Activated CD4-positive, alpha-beta T cell treated with anti-CD3 and anti-CD28 coated beads, Interleukin-10, Interleukin-2, amounts not matched to agents 100 ng/mL and 50 ng/mL, durations not matched to agents 16 hours and 8 hours (primary cell): ENCODE measurements at regions not wholly inside any gene's neighbourhood (a gene's known extent, or its start where the extent isn't known, plus 50 kb on each side); places are given as distances from the start of the nearest gene placed in this dataset.
A peak's percentile ranks its signal among the peaks of the same experiment; 100 is the strongest.

Experiments
- DNase-seq: peaks from one replicate; pipeline ENCODE4 v3.0.0-alpha.2; 2020

DNA sequence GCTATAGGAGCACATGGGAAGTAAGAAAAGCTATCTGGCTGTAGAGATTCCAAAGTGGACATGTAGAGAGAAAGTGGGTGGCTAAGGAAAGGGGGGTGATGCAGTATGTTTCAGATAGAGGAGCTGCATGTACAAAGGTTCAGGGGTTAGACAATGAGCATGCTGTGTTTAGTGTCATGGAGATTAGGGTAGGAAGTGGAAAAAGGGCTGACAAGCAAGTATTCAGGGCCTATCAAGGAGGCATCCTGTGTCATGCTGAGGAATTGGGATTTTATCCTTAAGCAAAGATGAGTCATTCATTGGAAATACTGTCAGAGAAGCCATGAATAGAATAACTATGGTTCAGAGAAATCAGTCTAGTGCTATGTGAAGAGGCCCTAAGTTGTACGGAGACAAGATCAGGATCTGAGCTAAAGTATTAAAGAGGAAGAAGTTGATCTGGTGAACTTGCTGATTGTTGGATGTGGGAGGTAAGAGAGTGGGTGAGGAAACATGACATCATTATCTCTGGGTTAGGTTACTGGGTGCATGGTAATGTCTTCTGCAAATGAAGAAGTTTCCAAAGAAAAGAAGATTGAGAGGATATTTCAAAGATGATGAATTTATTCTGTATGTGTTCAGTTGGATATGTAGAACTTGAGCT is 176.7 kb upstream of the GOLIM4 start:
- DNase-seq: no peak

DNA sequence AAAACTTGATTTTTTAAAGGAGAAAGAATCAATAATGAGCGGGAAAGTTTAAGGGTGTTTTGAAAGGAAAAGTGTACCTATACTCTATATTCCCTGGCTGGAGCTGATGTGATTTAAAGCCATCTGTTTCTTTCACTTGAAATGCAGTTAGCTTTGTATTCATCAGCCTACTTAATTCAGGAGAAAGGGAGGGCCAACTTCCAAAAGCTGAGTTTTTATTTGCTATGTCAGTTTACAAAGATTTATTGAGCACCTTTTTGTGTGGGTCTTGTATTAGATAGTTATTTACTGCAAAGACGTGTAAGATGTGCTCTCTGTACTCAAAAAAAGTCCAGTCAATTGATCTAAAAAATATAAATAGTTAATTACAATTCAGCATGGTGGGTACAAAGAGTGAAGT is 176.2 kb upstream of the GOLIM4 start:
- no peak for DNase-seq

DNA sequence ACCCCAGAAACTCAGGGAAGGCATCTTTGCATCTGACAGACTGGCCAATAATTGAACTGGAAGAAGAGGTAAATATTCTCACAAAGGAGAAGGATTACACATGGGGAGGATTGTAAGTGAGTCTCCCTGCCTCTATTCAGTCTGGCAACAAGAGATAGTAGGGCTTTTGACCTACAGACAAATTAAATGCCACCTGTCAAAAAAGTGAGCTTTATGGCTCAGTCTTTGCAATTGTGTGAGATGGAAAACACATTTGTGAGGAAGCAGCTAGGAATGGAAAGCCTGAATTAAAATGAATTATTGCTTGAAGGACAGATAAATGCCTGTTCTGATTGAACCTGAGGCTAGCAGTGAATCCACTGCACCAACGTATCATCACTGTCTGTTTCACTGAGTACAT is 173.3 kb upstream of the GOLIM4 start:
- DNase-seq: no peak

DNA sequence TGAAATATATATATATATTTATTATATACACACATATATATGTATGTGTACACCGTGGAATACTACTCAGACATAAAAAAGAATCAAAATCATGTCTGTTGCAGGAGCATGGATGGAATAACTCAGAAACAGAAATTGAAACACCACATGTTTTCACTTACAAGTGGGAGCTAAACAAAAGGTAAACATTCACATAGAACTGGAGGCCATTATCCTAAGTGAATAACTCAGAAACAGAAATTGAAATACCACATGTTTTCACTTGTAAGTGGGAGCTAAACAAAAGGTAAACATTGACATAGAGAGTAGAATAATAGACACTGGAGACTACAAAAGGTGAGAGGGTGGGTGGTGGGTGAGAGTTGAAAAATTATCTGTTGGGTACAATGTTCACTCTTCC is 171.5 kb upstream of the GOLIM4 start:
- DNase-seq: no peak

DNA sequence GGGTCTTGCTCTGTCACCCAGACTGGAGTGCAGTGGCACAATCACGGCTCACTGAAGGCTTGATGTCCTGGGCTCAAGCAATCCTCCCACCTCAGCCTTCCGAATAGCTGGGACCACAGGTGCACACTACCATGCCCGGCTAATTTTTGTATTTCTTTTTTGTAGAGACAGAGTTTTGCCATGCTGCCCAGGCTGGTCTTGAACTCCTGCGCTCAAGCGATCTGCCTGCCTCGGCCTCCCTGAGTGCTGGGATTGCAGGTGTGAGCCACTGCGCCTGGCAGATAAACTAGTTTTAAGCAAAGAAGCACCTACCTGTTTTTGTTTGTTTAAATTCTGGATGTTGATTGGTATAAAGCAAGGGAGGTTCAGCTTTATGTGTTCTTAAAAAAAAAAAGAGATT is 170.6 kb upstream of the GOLIM4 start:
- no peak for DNase-seq

DNA sequence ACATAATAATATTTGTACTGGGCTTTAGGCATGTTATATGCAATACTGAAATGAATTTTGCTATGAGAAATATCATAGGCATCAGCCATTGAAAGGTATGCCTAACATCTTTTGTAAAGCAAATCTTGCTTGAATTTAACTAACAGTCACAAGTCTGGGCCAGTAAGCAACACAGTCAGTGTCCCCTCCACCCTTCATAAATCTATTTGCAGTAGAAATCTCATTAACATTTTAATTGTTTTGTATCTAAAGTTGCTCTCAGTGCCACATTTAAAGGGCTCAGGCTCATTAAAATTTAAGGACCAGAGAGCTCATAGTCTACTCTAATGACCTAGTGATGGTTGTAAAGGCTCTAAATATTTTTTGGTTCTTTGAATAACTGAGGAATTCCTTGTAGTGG is 167.2 kb upstream of the GOLIM4 start:
- DNase-seq: no peak

DNA sequence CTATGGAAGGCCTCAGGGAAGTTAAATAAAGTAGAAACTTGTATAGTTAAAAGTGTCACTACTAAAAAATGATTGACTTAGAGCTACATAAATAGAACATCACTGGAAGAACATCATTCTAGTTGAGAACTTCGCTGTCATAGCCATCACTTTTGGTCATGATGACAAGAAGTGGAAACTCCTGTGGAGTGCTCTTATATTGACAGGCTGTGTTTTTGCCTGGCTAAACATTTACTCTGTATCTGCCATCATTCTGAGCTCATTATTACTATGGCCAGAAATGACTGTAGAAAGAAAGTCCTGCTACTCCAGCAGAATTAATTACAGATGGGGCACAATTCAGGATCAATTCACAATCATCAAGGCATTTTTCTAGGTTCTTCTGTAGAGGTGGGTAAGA is 165.1 kb upstream of the GOLIM4 start:
- no peak for DNase-seq

DNA sequence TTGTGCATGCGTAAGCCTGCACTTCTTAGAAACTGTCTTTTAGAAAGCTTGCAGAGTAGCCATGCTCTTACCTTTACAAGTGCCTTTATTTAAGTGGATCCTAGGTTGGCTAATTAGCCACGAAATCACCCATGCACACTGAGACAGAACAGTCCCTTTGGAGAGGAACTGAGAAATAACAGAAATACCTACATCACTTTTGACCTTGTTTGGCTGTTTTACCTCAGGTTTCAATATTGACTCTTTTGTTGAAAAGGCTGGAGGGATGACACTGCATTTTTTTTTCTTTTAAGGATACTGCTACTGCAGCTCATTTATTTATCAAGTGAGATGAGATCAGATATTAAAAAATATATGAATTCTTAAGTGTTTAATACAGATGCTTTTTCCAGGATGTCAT is 155.6 kb upstream of the GOLIM4 start:
- peak; percentile 4 for DNase-seq

DNA sequence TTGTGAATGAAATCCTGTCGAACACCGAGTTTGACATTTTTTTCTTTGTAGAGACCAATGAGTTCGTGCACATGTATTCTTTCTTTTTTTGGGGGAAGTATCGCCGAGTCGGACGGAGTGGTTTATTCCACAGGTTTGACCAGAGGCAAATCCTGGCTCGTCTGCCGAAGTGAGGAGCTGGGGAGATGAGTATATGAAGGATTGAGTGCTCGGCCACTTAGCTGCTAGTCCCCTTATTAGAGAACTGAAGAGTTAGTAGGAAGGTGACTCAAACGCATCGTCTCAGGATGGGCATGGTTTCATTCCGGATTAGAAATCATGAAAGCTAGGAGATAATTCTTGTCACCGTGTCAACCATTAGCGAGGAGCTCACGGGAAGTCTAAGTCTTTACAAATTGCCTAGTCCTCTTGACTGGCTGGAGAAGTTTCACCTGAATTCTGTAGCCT is 154.7 kb upstream of the GOLIM4 start:
- peak; percentile 1 for DNase-seq

DNA sequence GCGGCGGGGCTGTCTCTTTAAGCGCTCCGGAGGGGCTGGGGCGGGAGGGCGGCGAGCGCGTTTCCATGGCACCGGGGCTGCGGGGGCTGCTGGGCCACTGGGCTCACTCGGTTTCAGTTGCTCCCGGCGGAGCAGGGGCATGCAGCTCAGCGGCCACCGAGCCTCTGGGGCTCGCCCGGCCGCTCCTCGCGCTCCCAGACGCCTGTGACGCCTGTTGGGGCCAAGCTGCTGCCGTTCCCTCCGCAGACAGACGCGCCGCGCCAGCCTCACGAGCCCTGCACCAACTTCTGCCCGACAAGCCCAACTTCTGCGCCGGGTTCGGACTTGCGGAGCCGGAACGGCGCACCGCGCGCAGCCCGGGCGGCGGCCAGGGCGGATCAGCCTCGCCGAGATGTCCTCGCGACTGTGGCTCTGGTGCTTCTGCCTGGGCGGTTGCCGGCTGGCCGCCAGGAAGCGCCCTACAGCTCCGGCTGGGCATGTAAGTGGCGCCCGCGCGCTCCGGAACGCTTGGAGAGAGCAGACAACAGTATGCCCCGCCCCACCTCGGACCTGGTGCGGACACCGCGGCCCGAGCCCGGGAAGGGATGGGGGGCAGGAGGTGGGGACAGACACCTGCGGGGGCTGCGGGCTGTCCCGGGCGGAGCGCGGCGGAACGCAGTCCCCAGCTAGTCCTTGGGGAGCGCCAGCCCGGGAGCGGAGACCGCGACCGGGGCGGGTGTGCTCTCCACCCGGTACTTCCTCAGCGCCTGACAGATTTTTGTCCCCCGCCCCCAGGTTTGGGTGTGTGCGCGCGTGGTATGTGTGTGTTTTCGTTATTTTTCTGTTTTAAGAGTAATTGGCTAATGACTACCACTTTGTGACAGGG is 154.1 kb upstream of the GOLIM4 start:
- peak; percentile 44 for DNase-seq

DNA sequence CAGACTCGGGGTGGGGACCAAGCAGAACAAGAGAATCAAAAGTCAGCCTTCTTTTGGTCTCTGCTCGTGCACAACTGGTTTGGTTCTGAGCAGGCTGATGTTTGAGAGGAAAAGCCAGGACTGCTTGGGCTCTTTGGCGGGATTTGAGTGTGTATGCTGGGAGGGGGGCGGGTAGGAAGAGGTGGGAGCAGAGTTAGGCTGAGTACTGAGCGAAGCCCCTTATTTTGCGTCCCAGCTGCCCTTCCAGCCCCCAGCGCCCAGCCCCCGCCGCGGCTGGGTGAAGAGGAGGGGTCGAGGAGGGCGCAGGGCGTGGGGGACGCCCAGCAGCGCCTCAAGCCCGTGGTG is 153.5 kb upstream of the GOLIM4 start:
- DNase-seq: no peak

DNA sequence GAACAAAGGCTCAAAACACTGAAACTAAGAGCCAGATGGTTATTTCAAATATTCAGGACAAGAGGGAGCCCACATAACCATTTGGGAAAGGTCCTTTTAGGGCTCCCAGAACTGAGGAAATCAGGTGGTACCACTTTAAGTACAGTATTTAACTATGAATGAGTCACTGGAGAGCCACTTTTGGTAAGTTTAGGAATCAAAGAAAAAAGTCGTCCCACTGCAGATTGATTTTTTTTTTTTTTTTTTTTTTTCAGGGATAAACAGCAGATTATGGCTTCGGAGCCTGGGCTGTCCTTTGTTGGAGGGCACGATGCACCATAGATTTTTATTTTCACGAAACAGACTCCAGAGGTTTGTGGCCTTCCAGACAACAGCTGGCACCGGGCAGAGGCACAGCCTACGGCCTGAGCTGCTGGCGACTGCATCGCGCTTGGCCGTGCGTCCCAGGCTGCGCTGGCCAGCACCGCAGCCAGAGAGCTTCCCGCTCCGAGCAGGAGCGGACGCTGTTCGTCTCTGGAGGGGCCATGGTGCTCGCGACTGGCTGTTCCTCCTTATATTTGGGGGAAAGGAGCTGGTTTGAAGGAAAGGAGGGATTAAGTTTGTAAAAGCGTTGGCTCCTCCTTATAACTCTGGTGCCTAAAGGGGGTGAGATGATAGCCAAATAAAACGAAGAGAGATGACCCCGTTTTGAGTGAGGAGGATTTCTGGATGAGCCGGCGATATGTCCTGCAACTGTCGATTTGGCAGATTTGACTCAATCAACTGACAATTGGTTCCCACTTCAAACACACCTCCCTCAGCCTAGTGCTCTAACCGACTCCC is 152.9 kb upstream of the GOLIM4 start:
- DNase-seq: peak; percentile 34

DNA sequence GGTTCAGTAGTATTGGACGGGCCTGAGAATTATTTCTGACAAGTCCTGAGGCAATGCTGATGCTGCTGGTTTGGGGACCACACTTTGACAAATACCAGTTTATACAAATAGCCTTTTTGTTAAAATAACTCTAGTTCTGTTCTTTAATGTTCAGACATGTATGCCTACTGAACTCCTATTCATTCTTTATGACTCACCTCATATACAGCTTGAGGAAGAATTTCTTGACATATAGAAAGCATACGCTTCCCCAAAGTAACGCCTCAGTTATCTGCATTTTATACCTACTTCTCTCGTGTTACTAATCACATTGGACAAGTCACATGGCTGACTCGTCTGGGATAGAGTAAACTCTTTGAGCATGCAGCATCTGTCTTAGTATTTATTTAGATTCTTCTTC is 145.4 kb upstream of the GOLIM4 start:
- DNase-seq: no peak

DNA sequence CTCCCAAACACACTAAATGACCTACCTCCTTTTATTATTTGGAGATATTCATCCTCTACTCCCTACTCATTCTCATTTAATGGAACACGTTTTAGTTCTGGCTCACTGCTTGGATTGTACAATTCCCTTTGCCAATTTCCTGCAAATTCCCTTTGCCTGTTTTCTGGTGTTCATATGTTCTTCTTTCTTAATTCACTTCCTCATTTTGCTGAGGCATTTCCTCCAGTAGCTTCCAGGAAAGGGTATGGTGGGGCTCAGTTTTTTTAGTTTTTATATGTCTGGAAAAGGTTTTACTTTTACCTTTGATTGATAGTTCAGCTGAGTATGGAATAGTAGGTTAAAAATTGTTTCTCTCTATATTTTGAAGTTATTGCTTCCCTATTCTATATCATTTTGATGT is 143.6 kb upstream of the GOLIM4 start:
- no peak for DNase-seq

DNA sequence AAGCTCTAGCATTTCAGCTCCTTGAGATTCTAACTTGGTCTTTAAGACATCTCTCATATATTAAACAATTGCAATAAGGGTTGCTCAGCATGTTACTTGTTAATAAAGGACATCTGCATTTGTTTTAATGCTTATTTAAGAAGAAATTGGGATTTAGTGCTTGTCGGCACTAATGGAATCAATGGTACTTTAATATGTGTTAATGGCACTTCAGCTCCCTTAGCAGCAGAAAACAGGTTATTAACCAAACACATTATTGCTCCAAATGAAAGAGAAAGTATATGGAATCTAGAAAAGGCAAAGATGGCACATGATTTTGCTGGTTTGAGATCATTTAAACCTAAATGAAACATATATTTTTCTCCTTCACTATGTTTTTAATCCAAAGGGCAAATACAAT is 137.3 kb upstream of the GOLIM4 start:
- no peak for DNase-seq

DNA sequence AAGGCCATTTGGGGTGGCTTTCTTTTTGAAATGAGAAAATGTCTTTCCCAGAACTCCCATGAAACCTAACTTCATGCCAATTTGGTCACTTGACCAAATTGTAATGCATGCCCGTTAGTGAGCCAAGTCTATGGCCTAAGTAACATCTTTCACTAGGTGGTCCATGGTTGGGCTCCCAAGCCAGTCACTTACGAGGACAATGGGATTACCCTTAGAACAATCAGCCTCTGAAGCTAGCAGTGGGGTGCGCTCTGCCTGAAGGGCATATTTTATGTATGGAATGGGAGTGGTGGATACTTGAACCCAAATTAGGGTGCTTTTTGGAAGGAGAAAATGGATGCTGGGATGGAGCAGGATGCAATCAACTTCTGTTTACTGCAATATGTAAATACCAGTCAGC is 127.4 kb upstream of the GOLIM4 start:
- no peak for DNase-seq

DNA sequence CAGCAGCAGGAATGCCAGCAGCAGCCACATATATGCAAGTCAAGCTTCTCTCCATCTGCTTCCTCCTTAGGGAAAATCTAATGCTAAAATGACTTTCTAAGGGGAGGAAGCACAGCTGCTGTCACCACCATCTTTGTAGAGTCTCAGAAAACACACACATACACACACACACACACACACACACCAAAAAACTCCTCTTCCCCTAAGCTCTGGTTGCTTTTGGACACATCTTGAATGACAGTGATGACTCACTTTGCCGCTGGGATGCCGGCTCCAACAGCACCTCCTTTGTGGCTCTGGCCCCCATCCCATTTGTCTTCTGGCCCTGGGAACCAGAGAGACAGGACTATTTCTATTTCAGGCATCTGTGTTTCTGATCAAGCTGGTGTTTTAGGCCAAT is 124.8 kb upstream of the GOLIM4 start:
- no peak for DNase-seq

DNA sequence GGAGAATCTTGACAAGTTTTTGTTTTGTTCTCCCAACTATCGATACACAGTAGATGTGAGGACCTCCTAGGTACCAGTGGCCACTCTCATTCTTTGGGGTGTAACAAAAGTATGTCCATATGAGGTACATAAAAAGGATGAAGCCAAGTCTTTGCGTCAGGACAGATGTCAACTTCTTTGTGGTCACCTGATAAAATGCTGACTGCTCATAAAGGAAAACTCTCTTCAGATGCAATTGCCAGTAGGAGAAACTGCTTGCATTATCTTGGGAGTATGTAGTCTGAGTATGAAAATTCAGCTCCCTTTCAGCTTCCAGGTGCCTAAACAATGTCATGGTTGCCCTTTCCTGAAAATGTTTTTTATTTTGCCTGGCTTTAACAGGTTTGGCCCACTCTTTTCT is 123.8 kb upstream of the GOLIM4 start:
- DNase-seq: no peak

DNA sequence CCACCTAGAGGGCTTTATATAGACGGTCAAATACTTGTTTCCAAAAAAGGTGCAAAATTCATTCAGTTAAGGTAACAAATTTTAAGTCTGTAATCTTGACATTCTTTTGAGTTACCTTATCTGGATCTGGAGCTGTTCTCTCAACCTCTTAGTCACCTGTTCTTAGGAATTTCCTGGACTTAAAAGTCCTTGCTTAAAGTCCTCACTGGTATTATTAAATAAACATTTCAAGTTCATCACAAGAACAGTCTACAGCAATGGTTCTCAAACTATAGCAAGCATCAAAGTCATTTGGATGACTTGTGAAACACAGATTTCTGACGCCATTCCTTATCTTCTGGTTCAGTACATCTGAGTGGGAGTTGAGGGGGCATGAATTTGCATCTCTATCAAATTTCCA is 122.9 kb upstream of the GOLIM4 start:
- no peak for DNase-seq

DNA sequence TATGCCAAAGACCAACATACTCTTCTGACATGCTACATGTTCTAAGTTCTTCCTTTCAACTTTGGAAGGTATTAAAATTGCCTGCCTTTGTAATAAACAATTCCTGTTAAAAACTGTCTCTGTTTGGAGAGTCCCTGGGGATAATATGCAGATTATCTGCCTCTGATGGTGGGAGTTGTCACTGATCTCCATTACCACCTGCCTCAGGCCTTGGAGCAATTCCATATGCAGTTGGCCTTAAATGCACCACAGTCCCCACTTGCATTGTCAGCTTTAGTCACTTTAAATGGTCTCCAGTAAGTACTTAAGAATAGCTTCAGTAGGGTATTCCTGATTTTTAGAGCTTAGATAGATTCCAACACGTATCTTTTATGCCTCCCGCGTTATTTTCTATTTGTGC is 121.1 kb upstream of the GOLIM4 start:
- no peak for DNase-seq

DNA sequence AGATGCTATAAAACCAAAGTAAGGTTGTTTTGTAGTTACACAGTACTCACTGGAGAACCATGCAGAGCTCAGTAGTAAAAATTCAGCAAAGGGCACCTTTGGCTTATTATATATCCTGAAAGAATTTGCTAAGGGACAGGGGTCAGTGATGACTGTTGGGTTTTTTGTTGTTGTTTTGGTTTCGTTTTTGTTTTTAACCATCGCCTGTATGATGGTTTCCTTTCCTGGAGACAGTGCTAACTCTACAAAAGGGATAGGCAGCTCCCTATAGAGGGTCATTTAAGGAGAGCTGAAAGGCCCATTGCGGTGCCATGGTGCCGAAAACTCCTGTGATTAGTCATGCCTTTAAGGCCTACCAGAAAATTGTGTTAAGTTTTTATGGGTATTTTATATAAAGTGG is 118.2 kb upstream of the GOLIM4 start:
- DNase-seq: peak; percentile 14

DNA sequence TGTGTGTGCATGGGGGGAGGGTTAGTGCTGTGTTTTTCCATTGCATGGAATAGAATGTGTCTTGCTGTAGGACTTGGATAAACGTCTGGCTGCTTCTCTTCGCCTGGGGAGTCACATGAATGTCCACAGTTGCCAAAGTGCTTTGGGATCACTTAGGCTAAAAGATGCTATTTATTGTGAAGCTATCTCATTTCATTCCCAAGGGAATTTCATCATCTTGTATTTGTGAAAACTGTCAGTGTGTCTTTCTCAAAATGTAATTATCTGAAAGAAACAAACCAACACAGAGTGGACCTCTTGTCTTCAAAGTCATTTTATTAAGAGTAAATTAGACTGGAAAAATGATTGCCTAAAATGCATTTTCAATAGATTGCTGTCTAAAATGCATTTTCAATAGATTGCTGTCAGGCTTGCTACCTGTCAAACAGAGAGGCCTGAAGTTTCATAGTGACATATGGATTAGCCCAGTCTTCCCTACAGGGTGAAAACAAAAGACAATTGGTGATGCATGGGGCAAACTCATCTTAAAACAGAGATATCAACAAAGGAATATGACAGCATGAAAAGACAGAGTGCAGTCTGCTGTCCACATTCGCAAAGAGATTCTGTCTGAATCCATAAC is 117.1 kb upstream of the GOLIM4 start:
- DNase-seq: no peak

DNA sequence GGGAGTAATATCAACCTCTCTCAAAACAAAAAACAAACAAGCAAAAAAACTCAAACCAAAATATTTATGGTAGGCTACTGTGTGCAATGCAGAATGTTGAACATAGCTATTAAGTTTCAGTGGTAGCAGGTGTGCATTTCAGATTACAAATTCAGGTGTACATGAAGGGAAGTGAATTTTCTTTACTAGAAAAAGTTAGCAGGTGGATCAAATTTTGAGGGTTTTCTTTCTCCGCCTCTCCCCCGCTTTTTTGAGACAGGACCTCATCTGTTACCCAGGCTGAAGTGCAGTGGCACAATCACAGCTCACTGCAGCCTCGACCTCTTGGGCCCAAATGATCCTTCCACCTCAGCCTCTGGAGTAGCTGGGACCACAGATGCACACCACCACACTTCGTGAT is 109.7 kb upstream of the GOLIM4 start:
- no peak for DNase-seq

DNA sequence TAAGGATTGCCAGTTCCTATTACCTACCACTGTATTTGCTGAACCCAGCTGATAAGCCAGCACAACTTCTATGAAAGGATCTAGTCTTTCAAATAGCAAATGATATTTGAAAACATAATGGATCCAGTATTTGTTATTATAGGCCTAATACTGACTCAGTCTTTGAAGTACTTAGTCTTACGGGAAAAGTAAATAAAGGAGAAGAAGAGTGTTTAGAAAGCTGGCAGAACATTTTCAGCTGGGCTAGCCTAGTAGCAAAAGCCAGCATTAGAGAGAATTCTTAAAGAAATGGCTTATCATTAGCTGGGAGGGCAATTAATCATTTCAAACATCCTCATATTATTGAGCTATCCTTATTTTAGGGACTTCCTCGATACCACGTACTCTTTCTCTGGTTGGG is 101.4 kb upstream of the GOLIM4 start:
- DNase-seq: no peak
